ENCODE measurements at regions not wholly inside any gene's neighbourhood (a gene's known extent, or its start where the extent isn't known, plus 50 kb on each side); places are given as distances from the start of the nearest gene placed in this dataset.

- H3K4me3 ChIP-seq (ENCODE audit: low read depth, low read length), result no peak overlapping the region
- TF ChIP-seq CTCF (IDR thresholded peaks at IDR 0.05; ENCODE audit: insufficient read depth, low read length), result no peak
- no peak for DNase-seq (ENCODE audit: low read depth)
Measured at GRCh38 chr4:97453186-97453585, 690.1 kb downstream of the STPG2 start.

GRCh38 chr4:97457253-97457652 is 686.0 kb downstream of the STPG2 start:
- TF ChIP-seq CTCF (IDR thresholded peaks at IDR 0.05; ENCODE audit: insufficient read depth, low read length), result no peak
- no peak for DNase-seq (ENCODE audit: low read depth)
- H3K4me3 ChIP-seq (ENCODE audit: low read depth, low read length), result no peak overlapping the region

DNA sequence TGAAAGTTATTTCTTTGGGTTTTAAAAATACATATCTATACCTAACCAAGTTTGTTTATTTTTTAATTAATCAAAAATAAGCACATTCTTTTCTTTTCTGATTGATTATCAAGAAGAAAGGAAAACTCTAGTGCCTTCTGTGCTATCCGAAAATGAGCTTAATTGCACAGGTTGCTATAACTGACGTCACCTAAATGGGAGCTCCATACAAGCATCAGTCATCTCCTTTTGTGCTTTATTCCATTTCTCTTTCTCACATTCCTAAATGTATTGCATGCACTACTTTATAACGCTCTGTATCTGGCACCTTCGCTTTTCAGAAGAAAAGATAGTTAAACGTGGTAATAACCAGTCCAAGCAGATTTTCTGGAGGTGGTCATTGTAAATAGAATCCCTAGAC is 675.0 kb downstream of the STPG2 start:
- no peak for TF ChIP-seq CTCF (IDR thresholded peaks at IDR 0.05; ENCODE audit: insufficient read depth, low read length)
- no peak overlapping the region for H3K4me3 ChIP-seq (ENCODE audit: low read depth, low read length)
- no peak for DNase-seq (ENCODE audit: low read depth)

DNA sequence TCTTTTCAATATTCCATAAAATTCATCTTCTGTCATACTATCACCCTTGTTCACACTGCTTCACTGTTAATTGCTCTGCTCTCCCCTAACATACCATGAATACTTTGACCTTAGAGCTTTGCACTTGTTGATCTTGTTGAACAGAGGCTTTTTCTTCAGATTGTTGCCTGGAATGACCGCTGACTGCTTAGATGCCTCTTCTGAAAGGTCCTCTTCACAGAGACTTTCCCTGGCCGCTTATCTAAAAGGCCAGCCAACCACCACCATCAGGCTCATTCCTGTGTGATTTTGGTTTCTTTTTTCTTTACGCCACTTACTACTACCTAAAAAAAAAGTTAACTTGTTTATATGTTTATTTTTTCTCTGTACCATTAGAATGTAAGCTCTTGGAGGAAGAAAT is 667.7 kb downstream of the STPG2 start:
- no peak for TF ChIP-seq CTCF (IDR thresholded peaks at IDR 0.05; ENCODE audit: insufficient read depth, low read length)
- DNase-seq (ENCODE audit: low read depth), result no peak
- no peak overlapping the region for H3K4me3 ChIP-seq (ENCODE audit: low read depth, low read length)

DNA sequence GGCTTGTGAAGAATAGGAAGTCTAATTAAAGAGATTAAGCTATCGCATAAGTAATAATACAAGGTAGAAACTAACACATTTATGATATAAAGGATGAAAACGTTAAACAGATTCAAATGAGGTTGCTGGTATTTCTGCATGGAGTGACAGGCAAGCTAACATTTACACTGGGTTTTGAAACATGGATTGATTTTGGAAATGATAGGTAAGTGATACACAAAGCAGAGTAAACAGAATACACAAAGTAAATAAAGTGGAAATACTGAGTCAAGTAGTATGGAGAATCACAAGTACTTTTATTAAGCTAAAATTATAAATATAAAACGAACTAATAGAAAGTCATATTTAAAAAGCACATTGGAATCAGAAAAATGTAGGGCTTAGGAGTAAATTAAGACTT is 665.3 kb downstream of the STPG2 start:
- H3K4me3 ChIP-seq (ENCODE audit: low read depth, low read length), result no peak overlapping the region
- DNase-seq (ENCODE audit: low read depth), result no peak
- TF ChIP-seq CTCF (IDR thresholded peaks at IDR 0.05; ENCODE audit: insufficient read depth, low read length), result no peak

- no peak overlapping the region for H3K4me3 ChIP-seq (ENCODE audit: low read depth, low read length)
- no peak for TF ChIP-seq CTCF (IDR thresholded peaks at IDR 0.05; ENCODE audit: insufficient read depth, low read length)
- no peak for DNase-seq (ENCODE audit: low read depth)
Measured at GRCh38 chr4:97479388-97479787, 663.9 kb downstream of the STPG2 start.

DNA sequence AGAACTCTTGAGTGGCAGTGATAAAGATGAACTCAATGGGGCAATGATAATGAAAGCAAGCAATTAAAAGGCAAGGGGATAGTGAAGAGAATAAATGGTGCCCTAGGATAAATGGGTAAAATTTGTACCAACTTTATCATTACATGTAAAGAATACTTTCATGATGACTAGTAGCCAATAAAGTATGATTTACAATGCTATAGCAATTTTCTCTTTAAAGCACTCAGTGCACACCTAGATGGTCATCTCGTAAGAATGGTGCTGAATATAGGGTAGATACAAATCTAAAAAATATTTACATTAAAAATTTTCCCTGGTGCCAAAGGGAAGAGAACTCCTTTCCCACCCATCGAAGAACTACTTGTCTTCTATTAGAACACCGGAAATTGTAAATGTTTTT is 651.4 kb downstream of the STPG2 start:
- TF ChIP-seq CTCF (IDR thresholded peaks at IDR 0.05; ENCODE audit: insufficient read depth, low read length), result no peak
- DNase-seq (ENCODE audit: low read depth), result no peak
- no peak overlapping the region for H3K4me3 ChIP-seq (ENCODE audit: low read depth, low read length)

Measured in fibroblast of the aortic adventitia (primary cell).